ENCODE measurements at regions not wholly inside any gene's neighbourhood (a gene's known extent, or its start where the extent isn't known, plus 50 kb on each side); places are given as distances from the start of the nearest gene placed in this dataset.

DNA sequence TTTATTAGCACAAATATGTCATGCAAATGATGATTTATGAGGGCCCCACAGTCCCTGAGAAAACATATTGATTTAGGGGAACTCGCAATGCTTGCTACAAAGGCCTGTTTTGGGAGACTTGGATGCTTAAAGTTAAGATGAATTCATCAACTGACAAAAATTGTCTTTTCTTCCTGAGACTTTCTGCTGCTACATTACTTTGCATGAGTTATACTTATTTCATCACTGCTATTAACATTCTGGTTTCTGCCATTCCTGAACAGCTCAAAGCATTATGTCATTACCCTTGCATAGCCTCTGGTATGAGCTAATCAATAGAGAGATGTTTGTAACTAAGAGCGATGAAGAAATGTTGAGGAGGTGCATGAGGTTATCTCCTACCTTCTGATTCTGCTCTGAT is 74.4 kb downstream of the SOX11 start:
- Histone ChIP-seq H4K20me1 (ENCODE audit: insufficient read depth) (no peaks in the 10 kb centered on the region), H3K27me3 (ENCODE audit: insufficient read depth, low read length) (no peaks in the 10 kb centered on the region), H3K4me3 (replicated peaks in 1 of 2; ENCODE audit: low read depth in 1 of 2, low read length in 2 of 2) (no peak overlapping the region), H2AFZ (ENCODE audit: low read depth, low read length, poor library complexity, severe bottlenecking) (no peak overlapping the region), H3K9me2 (ENCODE audit: insufficient read depth) (no peaks in the 10 kb centered on the region), H3K9ac (ENCODE audit: low read length) (no peak overlapping the region), H3K4me1 (ENCODE audit: control insufficient read depth in 1 of 2, insufficient read depth in 2 of 2, low read length in 2 of 2) (no peaks in the 10 kb centered on the region), H3K4me2 (ENCODE audit: low read length) (no peak overlapping the region), H3K9me3 (ENCODE audit: control insufficient read depth in 1 of 2, insufficient read depth in 1 of 2, low read depth in 1 of 2, low read length in 2 of 2) (peaks cover 0 to 25% of the 10 kb centered on the region in 2 experiments; a peak in 2 of 4 replicates), H3K79me2 (ENCODE audit: insufficient read depth, low read length) (no peaks in the 10 kb centered on the region), H3K27ac (ENCODE audit: low read depth, low read length) (no peak overlapping the region), H3K36me3 (ENCODE audit: control insufficient read depth in 1 of 2, insufficient read depth in 2 of 2, low read length in 2 of 2) (no peaks in the 10 kb centered on the region)
- TF ChIP-seq ZNF274 (IDR thresholded peaks at IDR 0.05; ENCODE audit: low read depth, low read length) (no peak), POLR2AphosphoS5 (IDR thresholded peaks at IDR 0.05; ENCODE audit: low read depth, low read length) (no peak)
- DNase-seq (ENCODE audit: low read depth, low spot score) (no peak), ATAC-seq (no peak)
- CTCF ChIA-PET: no interaction called here
- BruUV-seq (replicated peaks): no TSS peak
- POLR2A ChIA-PET: no interaction called here
- RAD21 ChIA-PET (ENCODE audit: low non-redundant PET in 1 of 2, low total read pairs in 2 of 2, uncharacterized antibody in 2 of 2, unreplicated experiment in 2 of 2): no interaction called here
- intact Hi-C loops (cut with micrococcal nuclease): no loop called here

DNA sequence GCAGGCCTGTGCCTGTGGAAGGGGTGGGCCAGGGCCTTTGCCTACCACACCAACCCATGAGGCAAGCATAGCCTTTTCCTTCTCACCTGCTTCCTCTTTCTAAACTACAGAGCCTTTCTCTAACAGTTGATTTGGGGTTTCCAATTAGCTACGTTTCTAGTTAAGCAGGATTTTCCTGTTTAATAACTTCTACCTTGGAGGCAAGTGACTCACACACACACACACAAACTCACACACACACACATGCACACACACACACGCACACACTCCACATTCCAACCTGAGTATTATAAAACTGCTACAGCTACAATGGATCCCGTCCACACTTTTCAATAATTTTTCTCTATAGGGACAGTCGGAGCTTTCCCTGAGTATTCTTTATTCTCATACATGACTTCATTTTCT is 84.9 kb downstream of the SOX11 start:
- Histone ChIP-seq H3K9me3 (ENCODE audit: control insufficient read depth in 1 of 2, insufficient read depth in 1 of 2, low read depth in 1 of 2, low read length in 2 of 2) (peaks cover 0 to 16% of the 10 kb centered on the region in 2 experiments), H4K20me1 (ENCODE audit: insufficient read depth) (no peaks in the 10 kb centered on the region), H2AFZ (ENCODE audit: low read depth, low read length, poor library complexity, severe bottlenecking) (no peak overlapping the region), H3K9ac (ENCODE audit: low read length) (no peak overlapping the region), H3K4me3 (replicated peaks in 1 of 2; ENCODE audit: low read depth in 1 of 2, low read length in 2 of 2) (no peak overlapping the region), H3K9me2 (ENCODE audit: insufficient read depth) (no peaks in the 10 kb centered on the region), H3K4me2 (ENCODE audit: low read length) (no peak overlapping the region), H3K27ac (ENCODE audit: low read depth, low read length) (no peak overlapping the region), H3K4me1 (ENCODE audit: control insufficient read depth in 1 of 2, insufficient read depth in 2 of 2, low read length in 2 of 2) (no peaks in the 10 kb centered on the region), H3K27me3 (ENCODE audit: insufficient read depth, low read length) (no peaks in the 10 kb centered on the region), H3K36me3 (ENCODE audit: control insufficient read depth in 1 of 2, insufficient read depth in 2 of 2, low read length in 2 of 2) (no peaks in the 10 kb centered on the region), H3K79me2 (ENCODE audit: insufficient read depth, low read length) (no peaks in the 10 kb centered on the region)
- intact Hi-C loops (cut with micrococcal nuclease): no loop called here
- CTCF ChIA-PET: no interaction called here
- no peak for DNase-seq (ENCODE audit: low read depth, low spot score)
- ATAC-seq: no peak
- TF ChIP-seq, protein P1, sequence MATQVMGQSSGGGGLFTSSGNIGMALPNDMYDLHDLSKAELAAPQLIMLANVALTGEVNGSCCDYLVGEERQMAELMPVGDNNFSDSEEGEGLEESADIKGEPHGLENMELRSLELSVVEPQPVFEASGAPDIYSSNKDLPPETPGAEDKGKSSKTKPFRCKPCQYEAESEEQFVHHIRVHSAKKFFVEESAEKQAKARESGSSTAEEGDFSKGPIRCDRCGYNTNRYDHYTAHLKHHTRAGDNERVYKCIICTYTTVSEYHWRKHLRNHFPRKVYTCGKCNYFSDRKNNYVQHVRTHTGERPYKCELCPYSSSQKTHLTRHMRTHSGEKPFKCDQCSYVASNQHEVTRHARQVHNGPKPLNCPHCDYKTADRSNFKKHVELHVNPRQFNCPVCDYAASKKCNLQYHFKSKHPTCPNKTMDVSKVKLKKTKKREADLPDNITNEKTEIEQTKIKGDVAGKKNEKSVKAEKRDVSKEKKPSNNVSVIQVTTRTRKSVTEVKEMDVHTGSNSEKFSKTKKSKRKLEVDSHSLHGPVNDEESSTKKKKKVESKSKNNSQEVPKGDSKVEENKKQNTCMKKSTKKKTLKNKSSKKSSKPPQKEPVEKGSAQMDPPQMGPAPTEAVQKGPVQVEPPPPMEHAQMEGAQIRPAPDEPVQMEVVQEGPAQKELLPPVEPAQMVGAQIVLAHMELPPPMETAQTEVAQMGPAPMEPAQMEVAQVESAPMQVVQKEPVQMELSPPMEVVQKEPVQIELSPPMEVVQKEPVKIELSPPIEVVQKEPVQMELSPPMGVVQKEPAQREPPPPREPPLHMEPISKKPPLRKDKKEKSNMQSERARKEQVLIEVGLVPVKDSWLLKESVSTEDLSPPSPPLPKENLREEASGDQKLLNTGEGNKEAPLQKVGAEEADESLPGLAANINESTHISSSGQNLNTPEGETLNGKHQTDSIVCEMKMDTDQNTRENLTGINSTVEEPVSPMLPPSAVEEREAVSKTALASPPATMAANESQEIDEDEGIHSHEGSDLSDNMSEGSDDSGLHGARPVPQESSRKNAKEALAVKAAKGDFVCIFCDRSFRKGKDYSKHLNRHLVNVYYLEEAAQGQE (IDR thresholded peaks at IDR 0.05; ENCODE audit: low read depth): no peak
- TF ChIP-seq, protein P2, sequence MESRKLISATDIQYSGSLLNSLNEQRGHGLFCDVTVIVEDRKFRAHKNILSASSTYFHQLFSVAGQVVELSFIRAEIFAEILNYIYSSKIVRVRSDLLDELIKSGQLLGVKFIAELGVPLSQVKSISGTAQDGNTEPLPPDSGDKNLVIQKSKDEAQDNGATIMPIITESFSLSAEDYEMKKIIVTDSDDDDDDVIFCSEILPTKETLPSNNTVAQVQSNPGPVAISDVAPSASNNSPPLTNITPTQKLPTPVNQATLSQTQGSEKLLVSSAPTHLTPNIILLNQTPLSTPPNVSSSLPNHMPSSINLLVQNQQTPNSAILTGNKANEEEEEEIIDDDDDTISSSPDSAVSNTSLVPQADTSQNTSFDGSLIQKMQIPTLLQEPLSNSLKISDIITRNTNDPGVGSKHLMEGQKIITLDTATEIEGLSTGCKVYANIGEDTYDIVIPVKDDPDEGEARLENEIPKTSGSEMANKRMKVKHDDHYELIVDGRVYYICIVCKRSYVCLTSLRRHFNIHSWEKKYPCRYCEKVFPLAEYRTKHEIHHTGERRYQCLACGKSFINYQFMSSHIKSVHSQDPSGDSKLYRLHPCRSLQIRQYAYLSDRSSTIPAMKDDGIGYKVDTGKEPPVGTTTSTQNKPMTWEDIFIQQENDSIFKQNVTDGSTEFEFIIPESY (IDR thresholded peaks at IDR 0.05; ENCODE audit: extremely low read depth, insufficient replicate concordance, low read length): no peak
- TF ChIP-seq EZH2phosphoT487 (IDR thresholded peaks at IDR 0.05; ENCODE audit: borderline replicate concordance): no peak
- TF ChIP-seq ELF1 (IDR thresholded peaks at IDR 0.05; ENCODE audit: borderline replicate concordance, low read depth): no peak
- TF ChIP-seq, protein P3, sequence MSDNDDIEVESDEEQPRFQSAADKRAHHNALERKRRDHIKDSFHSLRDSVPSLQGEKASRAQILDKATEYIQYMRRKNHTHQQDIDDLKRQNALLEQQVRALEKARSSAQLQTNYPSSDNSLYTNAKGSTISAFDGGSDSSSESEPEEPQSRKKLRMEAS (IDR thresholded peaks at IDR 0.05): no peak
- no peak for TF ChIP-seq ZNF274 (IDR thresholded peaks at IDR 0.05; ENCODE audit: low read depth, low read length)
- TF ChIP-seq ZFX (IDR thresholded peaks at IDR 0.05): no peak
- TF ChIP-seq SIN3A (IDR thresholded peaks at IDR 0.05; ENCODE audit: low read depth): no peak
- no TSS peak for BruUV-seq (replicated peaks)
- RAD21 ChIA-PET (ENCODE audit: low non-redundant PET in 1 of 2, low total read pairs in 2 of 2, uncharacterized antibody in 2 of 2, unreplicated experiment in 2 of 2): no interaction called here
- POLR2A ChIA-PET: no interaction called here

Data from HCT116 (cell line).